OCI-LY3 (cell line): ENCODE measurements at regions not wholly inside any gene's neighbourhood (a gene's known extent, or its start where the extent isn't known, plus 50 kb on each side); places are given as distances from the start of the nearest gene placed in this dataset.
"Not testable (repeated sequence)": the region's sequence is repeated elsewhere in the genome, so short reads cannot be mapped to it uniquely, and the experiment has no call there.

Source experiments
- H2AFZ ChIP-seq: fragments of 200-600, 300-600 bp; shearing (Covaris generic); 2 replicates; pipeline ENCODE4 v1.6.0; 2014; ENCODE audit warnings: antibody characterized with exemption, low read depth, low read length
- H3K27ac ChIP-seq: fragments of 200-600, 300-600 bp; sonication (generic); 2 replicates; pipeline ENCODE4 v1.5.1; 2014; ENCODE audit warnings: mild to moderate bottlenecking, low read length, moderate library complexity, mixed read lengths
- H3K27me3 ChIP-seq: fragments of 200-600, 300-600 bp; sonication (generic); 2 replicates; pipeline ENCODE4 v1.6.1; 2014; ENCODE audit warnings: low read depth, low read length, mixed read lengths
- H3K36me3 ChIP-seq: fragments of 200-600, 300-600 bp; sonication (generic); replicated peaks from 2 replicates; pipeline ENCODE3; 2014; ENCODE audit warnings: low read depth, low read length, mixed read lengths
- H3K4me1 ChIP-seq: fragments of 300-600, 200-600 bp; sonication (generic); 2 replicates; pipeline ENCODE4 v1.6.1; 2014; ENCODE audit warnings: low read length, mixed read lengths
- H3K4me2 ChIP-seq: fragments of 200-600, 300-600 bp; sonication (generic); 2 replicates; pipeline ENCODE4 v1.6.1; 2014; ENCODE audit warnings: low read length, mixed read lengths
- H3K4me3 ChIP-seq: fragments of 300-600, 200-600 bp; sonication (generic); 2 replicates; pipeline ENCODE4 v1.5.1; 2014; ENCODE audit warnings: antibody characterized with exemption, mild to moderate bottlenecking, low read length, moderate library complexity
- H3K79me2 ChIP-seq: fragments of 300-600, 200-600 bp; shearing (Covaris generic); 2 replicates; pipeline ENCODE4 v1.6.1; 2014; ENCODE audit warnings: mild to moderate bottlenecking, low read length, mixed read lengths
- H3K9ac ChIP-seq: fragments of 300-600, 200-600 bp; shearing (Covaris generic); 2 replicates; pipeline ENCODE4 v1.6.0; 2014; ENCODE audit warnings: mild to moderate bottlenecking, low read length, moderate library complexity
- H3K9me3 ChIP-seq: fragments of 200-600, 300-600 bp; shearing (Covaris generic); 2 replicates; pipeline ENCODE4 v1.6.1; 2014; ENCODE audit warnings: low read length, mixed read lengths; ENCODE audit not compliant: insufficient read depth
- H4K20me1 ChIP-seq: fragments of 200-600, 300-600 bp; sonication (generic); 2 replicates; pipeline ENCODE4 v1.6.1; 2016; ENCODE audit warnings: low read length, mixed read lengths; ENCODE audit not compliant: insufficient read depth
- CTCF ChIP-seq: fragments of 200-600, 300-600 bp; sonication (generic); IDR thresholded peaks from 2 replicates; pipeline ENCODE4 v1.5.1; 2014; ENCODE audit warnings: antibody characterized with exemption, low read length, low read depth
- EZH2phosphoT487 ChIP-seq: fragments of 200-600 bp; shearing (Covaris generic); IDR thresholded peaks from 2 replicates; pipeline ENCODE4 v1.6.1; 2018; ENCODE audit warnings: antibody characterized with exemption, mixed run types, low read depth

GRCh38 chr14:55914771-55915170 is 203.4 kb upstream of the PELI2 start:
- no peaks in the 10 kb centered on the region for H4K20me1 ChIP-seq
- H3K4me2 ChIP-seq, result no peak overlapping the region
- H3K4me3 ChIP-seq, result no peak overlapping the region
- no peak overlapping the region for H3K27ac ChIP-seq
- TF ChIP-seq CTCF, result no peak
- no peak for TF ChIP-seq EZH2phosphoT487
- no peaks in the 10 kb centered on the region for H3K4me1 ChIP-seq
- H3K36me3 ChIP-seq, result no peaks in the 10 kb centered on the region
- H3K79me2 ChIP-seq, result no peaks in the 10 kb centered on the region
- peaks cover 24% of the 10 kb centered on the region for H3K27me3 ChIP-seq
- no peak overlapping the region for H3K9ac ChIP-seq
- no peaks in the 10 kb centered on the region for H3K9me3 ChIP-seq
- H2AFZ ChIP-seq, result no peak overlapping the region

GRCh38 chr14:55915456-55915855 is 202.8 kb upstream of the PELI2 start:
- H3K4me3 ChIP-seq, result no peak overlapping the region
- no peak overlapping the region for H3K27ac ChIP-seq
- TF ChIP-seq CTCF (no peak), EZH2phosphoT487 (no peak)
- H3K79me2 ChIP-seq, result no peaks in the 10 kb centered on the region
- no peaks in the 10 kb centered on the region for H4K20me1 ChIP-seq
- no peaks in the 10 kb centered on the region for H3K4me1 ChIP-seq
- H3K4me2 ChIP-seq, result no peak overlapping the region
- H3K9ac ChIP-seq, result no peak overlapping the region
- peaks cover 24% of the 10 kb centered on the region for H3K27me3 ChIP-seq
- no peaks in the 10 kb centered on the region for H3K36me3 ChIP-seq
- no peak overlapping the region for H2AFZ ChIP-seq
- H3K9me3 ChIP-seq, result no peaks in the 10 kb centered on the region

GRCh38 chr14:55919800-55920199 is 198.4 kb upstream of the PELI2 start:
- not testable (repeated sequence) for H3K36me3 ChIP-seq, H3K4me2 ChIP-seq, H3K9me3 ChIP-seq, H3K27ac ChIP-seq, H3K9ac ChIP-seq, H3K4me1 ChIP-seq, H4K20me1 ChIP-seq, H3K79me2 ChIP-seq, H3K4me3 ChIP-seq, H2AFZ ChIP-seq
- peaks cover 20% of the 10 kb centered on the region for H3K27me3 ChIP-seq

GRCh38 chr14:55921511-55921910 is 196.7 kb upstream of the PELI2 start:
- Histone ChIP-seq H3K9ac (no peak overlapping the region), H2AFZ (no peak overlapping the region), H3K27ac (no peak overlapping the region), H4K20me1 (no peaks in the 10 kb centered on the region), H3K4me2 (no peak overlapping the region), H3K36me3 (no peaks in the 10 kb centered on the region), H3K4me3 (no peak overlapping the region), H3K4me1 (no peaks in the 10 kb centered on the region), H3K9me3 (no peaks in the 10 kb centered on the region), H3K27me3 (peaks cover 24% of the 10 kb centered on the region), H3K79me2 (no peaks in the 10 kb centered on the region)
- TF ChIP-seq EZH2phosphoT487 (no peak), CTCF (no peak)

- H3K79me2 ChIP-seq, result no peaks in the 10 kb centered on the region
- H3K9ac ChIP-seq, result no peak overlapping the region
- no peak overlapping the region for H3K4me2 ChIP-seq
- no peaks in the 10 kb centered on the region for H3K4me1 ChIP-seq
- TF ChIP-seq CTCF (no peak), EZH2phosphoT487 (no peak)
- H3K27me3 ChIP-seq, result peaks cover 36% of the 10 kb centered on the region
- no peaks in the 10 kb centered on the region for H3K36me3 ChIP-seq
- no peaks in the 10 kb centered on the region for H3K9me3 ChIP-seq
- no peaks in the 10 kb centered on the region for H4K20me1 ChIP-seq
- no peak overlapping the region for H3K4me3 ChIP-seq
- no peak overlapping the region for H2AFZ ChIP-seq
- no peak overlapping the region for H3K27ac ChIP-seq
Observed at GRCh38 chr14:55926007-55926406, 192.2 kb upstream of the PELI2 start.
